NCI-H446 treated with DMSO at 0.1 percent for 48 hours (cell line): ENCODE measurements at regions not wholly inside any gene's neighbourhood (a gene's known extent, or its start where the extent isn't known, plus 50 kb on each side); places are given as distances from the start of the nearest gene placed in this dataset.

Experiments
- DNase-seq: peaks from one replicate; lab custom pipeline; 2025; lab: John Stamatoyannopoulos, UW

DNA sequence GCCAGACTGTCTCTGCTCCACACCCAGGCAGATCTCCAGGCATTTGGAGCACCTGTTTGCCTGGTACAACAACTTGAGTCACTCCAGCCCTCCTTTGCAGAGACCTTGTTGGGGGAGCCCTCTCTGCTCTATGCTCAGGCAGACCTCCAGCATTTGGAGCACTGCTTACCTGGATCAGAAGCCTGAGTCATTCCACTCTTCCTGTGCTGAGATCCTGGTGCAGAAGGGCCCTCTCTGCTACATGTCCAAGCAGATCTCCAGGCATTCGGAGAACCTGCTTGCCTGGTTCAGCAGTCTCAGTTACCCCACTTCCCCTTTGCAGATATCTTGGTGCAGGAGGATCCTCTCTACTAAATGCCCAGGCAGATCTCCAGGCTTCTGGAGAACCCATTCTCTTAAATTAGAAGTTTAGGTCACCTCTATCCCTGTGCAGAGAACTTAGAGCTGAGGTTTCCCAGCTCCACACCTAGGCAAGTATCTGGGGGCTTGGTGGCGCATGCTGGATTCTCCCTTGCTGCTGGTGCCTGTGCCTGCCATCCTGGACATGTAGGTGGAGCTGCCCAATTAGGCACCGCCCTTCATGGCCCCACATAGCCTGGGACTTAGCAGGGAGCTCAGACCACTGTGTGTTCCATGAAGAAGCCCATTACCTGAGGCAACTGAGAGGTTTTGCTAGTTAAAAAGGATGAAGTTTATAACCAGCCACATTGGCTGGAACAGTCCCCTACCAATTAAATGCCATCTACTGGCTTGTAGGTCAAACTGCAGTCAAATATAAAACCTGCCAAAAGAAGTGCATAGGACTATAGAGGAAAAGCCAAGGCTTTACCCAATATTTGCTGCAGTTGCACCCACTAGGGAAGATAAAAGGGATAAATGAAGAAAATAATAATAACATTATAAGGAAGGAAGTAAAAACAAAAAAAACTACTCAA, 97.6 kb upstream of the SLITRK6 start:
- no peak for DNase-seq

DNA sequence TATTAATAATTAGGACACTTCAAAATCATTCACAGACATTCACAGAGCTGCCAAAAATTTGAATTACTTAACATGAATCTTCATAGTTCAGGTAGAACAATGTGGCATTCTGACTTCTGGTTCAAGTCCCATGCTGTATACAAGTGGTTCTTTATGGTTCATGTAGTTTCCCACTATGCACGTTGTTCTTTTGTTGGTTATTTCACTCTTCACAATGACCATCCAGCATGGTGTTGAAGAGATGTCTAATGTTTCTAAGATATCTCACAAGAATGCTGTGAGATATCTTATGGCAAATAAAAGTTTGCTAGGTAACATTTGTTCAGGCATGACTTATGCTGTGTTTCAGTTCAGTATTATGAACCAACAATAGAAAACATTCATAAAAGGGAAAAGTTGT, 88.2 kb upstream of the SLITRK6 start:
- DNase-seq, result no peak

DNA sequence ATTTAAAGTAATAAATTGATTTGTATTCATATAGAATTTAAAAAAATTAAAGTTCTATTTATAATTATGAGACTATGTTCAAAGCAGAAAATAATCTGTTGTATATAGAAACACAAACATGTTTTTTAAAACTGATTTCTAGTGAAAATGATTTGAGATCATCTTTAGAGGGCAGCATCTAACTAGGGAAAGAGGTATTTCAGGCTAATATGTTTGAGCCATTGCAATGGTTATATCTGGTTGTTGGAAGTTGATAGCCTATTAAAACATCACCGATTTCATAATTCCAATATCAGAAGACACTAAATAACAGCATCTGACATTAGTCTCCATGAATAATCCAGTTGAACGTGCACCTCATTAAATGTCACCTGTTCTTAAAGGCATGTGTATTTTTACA, 79.8 kb upstream of the SLITRK6 start:
- no peak for DNase-seq

DNA sequence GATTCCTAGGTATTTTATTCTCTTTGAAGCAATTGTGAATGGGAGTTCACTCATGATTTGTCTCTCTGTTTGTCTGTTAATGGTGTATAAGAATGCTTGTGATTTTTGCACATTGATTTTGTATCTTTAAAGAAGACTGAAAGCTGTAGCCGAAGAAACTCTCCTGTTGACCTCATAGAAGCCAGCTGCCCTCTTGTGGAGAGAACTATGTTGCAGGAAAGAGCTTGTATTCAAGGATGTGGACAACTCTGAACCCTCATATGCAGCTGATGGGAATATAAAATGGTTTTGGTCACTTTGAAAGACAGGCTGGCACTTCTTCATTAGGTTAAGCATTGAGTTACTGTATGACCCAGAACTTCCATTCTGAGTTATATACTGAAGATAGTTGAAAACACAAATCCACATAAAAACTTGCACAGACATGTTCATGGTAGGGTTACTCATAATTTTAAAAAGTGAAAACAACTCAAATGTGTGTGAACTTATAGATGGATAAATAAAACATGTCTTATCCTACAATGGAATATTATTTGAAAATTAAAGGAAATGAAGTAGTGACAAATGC, 65.8 kb upstream of the SLITRK6 start:
- DNase-seq, result no peak

DNA sequence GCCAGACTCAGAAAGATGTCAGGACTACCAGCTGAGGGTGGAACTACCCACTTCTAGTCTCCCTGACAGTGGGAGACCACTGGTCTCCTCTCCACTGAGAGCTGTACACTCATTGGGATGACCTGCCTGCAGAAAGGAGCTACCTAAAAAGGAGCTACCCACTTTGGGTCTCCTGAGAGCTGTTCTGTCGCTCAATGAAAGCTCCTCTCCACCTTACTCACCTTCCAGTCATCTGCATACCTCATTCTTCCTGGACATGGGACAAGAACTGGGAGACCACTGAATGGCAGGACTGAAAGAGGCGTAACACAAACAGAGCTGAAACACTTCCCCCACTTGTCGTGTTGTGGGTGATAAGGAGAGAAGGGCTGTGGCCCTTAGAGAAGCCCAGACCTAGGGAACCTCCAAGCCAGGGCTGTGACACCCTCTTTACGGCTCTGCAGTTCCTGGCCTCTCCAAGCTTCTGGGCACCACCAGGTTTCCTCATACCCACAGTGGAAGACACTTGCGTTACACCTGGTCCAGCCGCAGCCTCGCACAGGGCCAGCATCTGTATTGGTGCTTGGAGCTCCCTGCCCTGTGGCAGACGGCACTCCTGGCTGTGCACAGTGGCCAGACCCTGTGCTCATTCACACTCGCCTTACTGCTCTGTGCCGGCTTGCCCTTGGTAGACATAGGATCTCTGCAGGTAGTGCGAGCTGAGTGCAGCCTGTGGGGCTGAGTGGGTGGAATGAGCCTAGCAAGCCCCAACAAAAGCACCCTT, 54.9 kb upstream of the SLITRK6 start:
- no peak for DNase-seq

DNA sequence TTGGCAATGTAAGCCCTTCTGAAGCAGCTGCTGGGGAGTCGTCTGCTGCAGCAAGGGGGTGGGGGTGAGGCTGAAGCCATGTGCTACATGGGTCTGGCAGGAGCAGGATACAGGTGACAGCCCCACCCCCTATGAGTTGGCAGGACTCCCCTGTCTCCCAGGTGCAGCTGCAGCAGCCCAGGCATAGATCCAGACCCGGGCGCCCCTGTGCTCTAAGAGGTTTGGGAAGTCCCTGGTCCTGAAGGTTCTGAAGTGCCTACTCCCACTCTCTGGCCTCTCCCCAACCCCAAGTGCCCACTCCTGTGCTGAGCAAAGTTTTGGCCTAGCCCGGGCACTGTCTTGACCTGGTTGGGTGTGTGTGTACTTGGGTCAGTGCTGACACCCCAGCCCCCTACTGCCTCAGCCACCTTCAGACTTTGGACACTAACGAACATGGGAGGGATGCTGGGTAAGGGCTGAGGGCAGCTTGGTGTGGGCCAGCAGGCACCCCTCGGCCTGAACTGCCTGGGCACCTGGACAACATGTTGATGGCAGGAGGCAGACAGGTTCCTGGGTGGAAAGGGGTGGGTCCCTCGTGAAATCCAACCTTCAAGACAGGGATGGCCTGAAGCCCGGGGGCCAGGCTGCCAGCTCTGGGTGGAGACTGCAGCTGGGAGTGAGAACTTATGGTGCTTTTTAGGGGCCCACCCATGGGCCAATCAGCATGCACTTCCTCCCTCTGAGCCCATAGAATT, 54.1 kb upstream of the SLITRK6 start:
- DNase-seq, result no peak
